Neuronal stem cell (in vitro differentiated cells): ENCODE measurements at regions not wholly inside any gene's neighbourhood (a gene's known extent, or its start where the extent isn't known, plus 50 kb on each side); places are given as distances from the start of the nearest gene placed in this dataset.

Experiments
- DNase-seq: peaks from one replicate; pipeline ENCODE4 v3.0.0-alpha.2; 2013; ENCODE audit warnings: low spot score
- H2AFZ ChIP-seq: one replicate; pipeline ENCODE4 v1.6.1; 2013; ENCODE audit warnings: mild to moderate bottlenecking, low read length, inconsistent platforms
- H2AK5ac ChIP-seq: 2 replicates; pipeline ENCODE4 v1.6.1; 2013; ENCODE audit warnings: low read depth, mild to moderate bottlenecking, inconsistent platforms, low read length, moderate library complexity, mixed read lengths
- H2BK120ac ChIP-seq: 2 replicates; pipeline ENCODE4 v1.6.1; 2013; ENCODE audit warnings: low read depth, mild to moderate bottlenecking, inconsistent platforms, low read length, moderate library complexity, mixed read lengths
- H2BK12ac ChIP-seq: one replicate; pipeline ENCODE4 v1.6.1; 2013; ENCODE audit warnings: low read length, inconsistent platforms
- H2BK15ac ChIP-seq: 2 replicates; pipeline ENCODE4 v1.6.1; 2013; ENCODE audit warnings: mild to moderate bottlenecking, low read length, inconsistent platforms, mixed read lengths
- H2BK5ac ChIP-seq: one replicate; pipeline ENCODE4 v1.6.1; 2013; ENCODE audit warnings: inconsistent platforms, mild to moderate bottlenecking, low read length, moderate library complexity
- H3K14ac ChIP-seq: one replicate; pipeline ENCODE4 v1.6.1; 2013; ENCODE audit warnings: low read length, inconsistent platforms
- H3K18ac ChIP-seq: 2 replicates; pipeline ENCODE4 v1.6.1; 2013; ENCODE audit warnings: low read length, inconsistent platforms
- H3K23ac ChIP-seq: 2 replicates; pipeline ENCODE4 v1.6.1; 2013; ENCODE audit warnings: low read depth, mild to moderate bottlenecking, mixed read lengths, low read length, inconsistent platforms; ENCODE audit not compliant: poor library complexity
- H3K27ac ChIP-seq: replicated peaks from 3 replicates; pipeline ENCODE4 v1.5.1; 2013; ENCODE audit warnings: low read length, inconsistent platforms
- H3K27me3 ChIP-seq, 3 experiments: 2 replicates each; pipeline ENCODE4 v1.6.1; 2013; ENCODE audit warnings: low read length in 3 of 3, mild to moderate bottlenecking in 2 of 3, inconsistent platforms in 1 of 3, low read depth in 1 of 3, mixed read lengths in 1 of 3, moderate library complexity in 1 of 3; ENCODE audit not compliant: control insufficient read depth in 3 of 3, insufficient read depth in 3 of 3
- H3K36me3 ChIP-seq, 2 donors: replicated peaks in 1 of 2; 2 replicates each; pipeline ENCODE4 v1.6.1; 2013; ENCODE audit warnings: low read length in 2 of 2; ENCODE audit not compliant: control insufficient read depth in 2 of 2, insufficient read depth in 2 of 2
- H3K4ac ChIP-seq: 2 replicates; pipeline ENCODE4 v1.6.1; 2013; ENCODE audit warnings: inconsistent platforms, mild to moderate bottlenecking, low read length, moderate library complexity
- H3K4me1 ChIP-seq, 2 donors: 1 replicate in 1 of 2; 2 replicates in 1 of 2; pipeline ENCODE4 v1.6.1; 2013; ENCODE audit warnings: low read length in 2 of 2, low read depth in 1 of 2; ENCODE audit not compliant: control insufficient read depth in 2 of 2, insufficient read depth in 1 of 2
- H3K4me2 ChIP-seq: one replicate; pipeline ENCODE4 v1.6.1; 2013; ENCODE audit warnings: mild to moderate bottlenecking, low read length, inconsistent platforms; ENCODE audit not compliant: insufficient read depth, poor library complexity, severe bottlenecking
- H3K4me3 ChIP-seq, 2 donors: 2 replicates each; pipeline ENCODE4 v1.5.1; 2013; ENCODE audit warnings: low read length in 2 of 2, mild to moderate bottlenecking in 2 of 2, inconsistent platforms in 1 of 2, moderate library complexity in 1 of 2
- H3K79me1 ChIP-seq: one replicate; pipeline ENCODE4 v1.6.1; 2013; ENCODE audit warnings: low read depth, mild to moderate bottlenecking, inconsistent platforms, low read length, moderate library complexity
- H3K9ac ChIP-seq: one replicate; pipeline ENCODE4 v1.6.1; 2013; ENCODE audit warnings: mild to moderate bottlenecking, low read depth, low read length, inconsistent platforms; ENCODE audit not compliant: poor library complexity
- H3K9me3 ChIP-seq, 2 donors: replicated peaks in 1 of 2; 2 replicates each; pipeline versions ENCODE3 to v1.6.1; 2013; ENCODE audit warnings: low read length in 2 of 2, mild to moderate bottlenecking in 2 of 2, inconsistent platforms in 1 of 2, low read depth in 1 of 2, mixed read lengths in 1 of 2, moderate library complexity in 1 of 2; ENCODE audit not compliant: control insufficient read depth in 2 of 2, insufficient read depth in 1 of 2
- H4K8ac ChIP-seq: one replicate; pipeline ENCODE4 v1.6.1; 2013; ENCODE audit warnings: low read depth, mild to moderate bottlenecking, inconsistent platforms, low read length, moderate library complexity
- H4K91ac ChIP-seq: one replicate; pipeline ENCODE4 v1.6.1; 2013; ENCODE audit warnings: low read length, low read depth, mild to moderate bottlenecking, inconsistent platforms; ENCODE audit not compliant: poor library complexity
- WGBS, 2 donors: extraction: QIAGEN DNeasy Blood & Tissue Kit; methylation state at CpG; one replicate each; pipeline ENCODE4 v1.1.7; 2013; ENCODE audit warnings: missing lambda C conversion rate in 2 of 2, mixed read lengths in 1 of 2; ENCODE audit not compliant: insufficient read length in 2 of 2, insufficient replicate concordance in 1 of 2; ENCODE audit errors: extremely low coverage in 2 of 2; 5-methylcytosine and 5-hydroxymethylcytosine counted together

- Histone ChIP-seq H2BK15ac (no peak overlapping the region), H2AK5ac (no peak overlapping the region), H2BK120ac (no peak overlapping the region), H3K4me2 (no peak overlapping the region), H3K9me3 (no peaks in the 10 kb centered on the region), H2AFZ (no peak overlapping the region), H3K14ac (no peak overlapping the region), H3K36me3 (no peaks in the 10 kb centered on the region), H4K8ac (no peak overlapping the region), H3K23ac (no peak overlapping the region), H3K4me1 (peaks cover 0 to 8% of the 10 kb centered on the region in 2 donors), H3K79me1 (no peaks in the 10 kb centered on the region), H3K18ac (no peak overlapping the region), H2BK12ac (no peak overlapping the region), H4K91ac (no peak overlapping the region), H3K4me3 (no peak overlapping the region), H3K27ac (no peak overlapping the region), H2BK5ac (no peak overlapping the region), H3K4ac (no peak overlapping the region), H3K27me3 (peaks cover 0 to 2% (median 0%) of the 10 kb centered on the region in 3 experiments), H3K9ac (no peak overlapping the region)
- DNase-seq: no peak
- WGBS, 2 donors: no CpG with 5 or more reads among the region's 1 CpG
These were observed 89.1 kb upstream of the ZNF827 start for GRCh38 chr4:146027761-146028160.

DNA sequence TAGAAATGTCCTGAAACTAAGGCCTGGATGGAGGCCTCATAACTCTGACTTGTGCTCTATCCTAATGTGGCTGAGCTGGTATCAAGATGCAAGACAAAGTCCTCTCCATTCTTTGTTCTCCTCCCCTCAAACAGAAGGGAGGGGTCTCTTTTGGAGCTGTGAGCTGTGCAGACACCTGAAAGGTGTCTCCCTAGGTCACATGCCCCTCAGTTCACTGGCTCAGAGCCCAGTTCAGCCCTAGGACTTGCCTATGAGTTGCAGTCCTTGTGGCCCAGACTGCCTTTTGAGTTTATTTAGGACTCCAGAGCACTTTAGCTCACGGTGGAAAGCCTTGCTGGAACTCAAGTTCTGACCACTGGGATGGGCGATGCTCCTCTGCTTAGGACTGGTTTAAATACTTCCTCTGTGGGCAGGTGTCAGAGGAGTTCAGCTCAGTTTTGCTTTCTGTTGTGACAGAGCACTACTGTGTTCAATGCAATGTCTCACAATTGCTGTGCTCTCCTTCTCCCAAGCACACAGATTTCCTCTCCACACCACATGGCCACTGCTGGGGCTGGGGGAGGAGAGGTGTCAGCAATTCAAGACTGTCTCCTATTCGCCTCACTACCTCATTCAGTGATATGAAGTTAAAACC, 84.8 kb upstream of the ZNF827 start:
- Histone ChIP-seq H3K4me2 (no peak overlapping the region), H3K79me1 (no peaks in the 10 kb centered on the region), H2AK5ac (no peak overlapping the region), H2BK15ac (no peak overlapping the region), H2AFZ (no peak overlapping the region), H2BK120ac (no peak overlapping the region), H3K9me3 (peaks cover 0 to 1% of the 10 kb centered on the region in 2 donors), H3K4ac (no peak overlapping the region), H3K36me3 (no peaks in the 10 kb centered on the region), H3K4me1 (no peaks in the 10 kb centered on the region), H2BK12ac (no peak overlapping the region), H3K23ac (no peak overlapping the region), H3K14ac (no peak overlapping the region), H3K9ac (no peak overlapping the region), H2BK5ac (no peak overlapping the region), H3K27me3 (peaks cover 0 to 2% (median 0%) of the 10 kb centered on the region in 3 experiments), H4K91ac (no peak overlapping the region), H4K8ac (no peak overlapping the region), H3K18ac (no peak overlapping the region), H3K4me3 (no peak overlapping the region), H3K27ac (no peak overlapping the region)
- no peak for DNase-seq
- no CpG with 5 or more reads among the region's 3 CpGs for WGBS, 2 donors

DNA sequence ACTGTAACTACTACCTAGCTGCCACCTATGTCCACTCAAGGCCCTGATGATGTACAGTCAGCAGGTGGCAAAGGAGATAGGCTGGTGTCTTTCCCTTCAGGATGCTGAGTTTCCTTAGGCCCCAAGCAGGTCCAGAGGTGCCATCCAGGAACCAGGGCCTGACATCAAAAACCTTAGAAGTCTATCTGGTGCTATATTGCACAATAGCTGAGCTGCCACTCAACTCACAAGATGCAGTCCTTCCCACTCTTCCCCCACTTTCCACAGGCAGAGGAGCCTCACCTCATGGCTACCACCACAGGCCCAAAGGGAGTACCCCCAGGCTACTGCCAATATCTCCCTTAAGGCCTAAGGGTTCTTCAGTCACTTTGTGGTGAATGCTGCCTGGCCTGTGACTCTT, 83.9 kb upstream of the ZNF827 start:
- Histone ChIP-seq H3K79me1 (no peaks in the 10 kb centered on the region), H3K4ac (no peak overlapping the region), H3K9me3 (peaks cover 0 to 1% of the 10 kb centered on the region in 2 donors), H2BK5ac (no peak overlapping the region), H3K4me3 (no peak overlapping the region), H4K8ac (no peak overlapping the region), H3K4me2 (no peak overlapping the region), H3K23ac (no peak overlapping the region), H2AFZ (no peak overlapping the region), H3K36me3 (no peaks in the 10 kb centered on the region), H2AK5ac (no peak overlapping the region), H3K27me3 (peaks cover 0 to 2% (median 0%) of the 10 kb centered on the region in 3 experiments), H3K14ac (no peak overlapping the region), H3K18ac (no peak overlapping the region), H3K4me1 (no peaks in the 10 kb centered on the region), H2BK15ac (no peak overlapping the region), H3K9ac (no peak overlapping the region), H2BK12ac (no peak overlapping the region), H2BK120ac (no peak overlapping the region), H4K91ac (no peak overlapping the region), H3K27ac (no peak overlapping the region)
- no peak for DNase-seq

DNA sequence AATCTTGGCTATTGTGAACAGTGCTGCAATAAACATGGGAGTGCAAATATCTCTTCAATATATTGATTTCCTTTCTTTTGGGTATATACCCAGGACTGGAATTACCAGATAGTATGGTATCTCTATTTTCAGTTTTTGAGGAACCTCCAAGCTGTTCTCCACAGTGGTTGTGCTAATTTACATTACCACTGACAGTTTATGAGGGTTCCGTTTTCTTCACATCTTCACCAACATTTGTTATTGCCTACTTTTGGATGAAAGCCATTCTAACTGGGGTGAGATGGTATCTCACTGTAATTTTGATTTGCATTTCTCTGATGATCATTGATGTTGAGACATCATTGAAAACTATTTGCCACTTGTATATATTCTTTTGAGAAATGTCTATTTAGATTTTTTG, 79.6 kb upstream of the ZNF827 start:
- H3K4me3 ChIP-seq: no peak overlapping the region
- DNase-seq: no peak
- no peak overlapping the region for H2BK5ac ChIP-seq
- H2AFZ ChIP-seq: no peak overlapping the region
- H3K4ac ChIP-seq: no peak overlapping the region
- H4K91ac ChIP-seq: no peak overlapping the region
- H3K27me3 ChIP-seq: peaks cover 0 to under 1% (median 0%) of the 10 kb centered on the region in 3 experiments
- H3K4me2 ChIP-seq: no peak overlapping the region
- H4K8ac ChIP-seq: no peak overlapping the region
- no peaks in the 10 kb centered on the region for H3K79me1 ChIP-seq
- H3K4me1 ChIP-seq: no peaks in the 10 kb centered on the region
- no peak overlapping the region for H2BK12ac ChIP-seq
- no peaks in the 10 kb centered on the region for H3K36me3 ChIP-seq
- H2AK5ac ChIP-seq: no peak overlapping the region
- H2BK15ac ChIP-seq: no peak overlapping the region
- no peak overlapping the region for H3K27ac ChIP-seq
- H3K9me3 ChIP-seq: peaks cover 0 to 1% of the 10 kb centered on the region in 2 donors
- H3K23ac ChIP-seq: no peak overlapping the region
- no peak overlapping the region for H2BK120ac ChIP-seq
- no peak overlapping the region for H3K9ac ChIP-seq
- no peak overlapping the region for H3K14ac ChIP-seq
- WGBS, 2 donors: no CpG with 5 or more reads among the region's 1 CpG
- no peak overlapping the region for H3K18ac ChIP-seq
